ENCODE measurements at regions not wholly inside any gene's neighbourhood (a gene's known extent, or its start where the extent isn't known, plus 50 kb on each side); places are given as distances from the start of the nearest gene placed in this dataset.

DNA sequence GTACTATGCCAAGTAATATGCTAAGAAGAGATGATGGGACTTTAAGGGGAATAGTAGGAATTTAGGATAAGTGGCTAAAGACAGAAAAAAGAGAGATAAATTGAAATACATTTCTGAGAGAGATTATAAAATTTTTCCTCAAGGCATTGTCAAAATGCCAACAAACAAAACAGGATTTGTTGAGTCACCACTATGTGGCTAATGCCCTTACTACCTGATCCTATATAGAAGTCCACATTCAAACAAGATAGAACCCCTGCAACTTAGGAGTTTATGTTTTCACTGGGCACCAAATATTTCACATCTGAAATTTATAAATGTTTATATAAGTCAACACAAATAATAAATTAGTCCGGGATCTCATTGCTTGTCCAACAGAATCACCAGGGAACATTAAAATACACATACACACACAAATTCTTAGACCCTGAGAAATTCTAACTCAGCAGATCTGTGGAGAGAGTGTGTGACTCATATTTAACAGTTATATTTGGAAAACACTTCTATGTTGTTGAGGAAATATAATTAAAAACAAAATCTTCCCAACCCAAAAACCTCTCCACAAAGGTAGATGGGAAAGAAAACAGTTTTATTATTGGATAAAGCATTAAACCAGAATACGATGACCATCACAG lies 154.3 kb downstream of the PPP1R3A start:
- TF ChIP-seq, protein P1, sequence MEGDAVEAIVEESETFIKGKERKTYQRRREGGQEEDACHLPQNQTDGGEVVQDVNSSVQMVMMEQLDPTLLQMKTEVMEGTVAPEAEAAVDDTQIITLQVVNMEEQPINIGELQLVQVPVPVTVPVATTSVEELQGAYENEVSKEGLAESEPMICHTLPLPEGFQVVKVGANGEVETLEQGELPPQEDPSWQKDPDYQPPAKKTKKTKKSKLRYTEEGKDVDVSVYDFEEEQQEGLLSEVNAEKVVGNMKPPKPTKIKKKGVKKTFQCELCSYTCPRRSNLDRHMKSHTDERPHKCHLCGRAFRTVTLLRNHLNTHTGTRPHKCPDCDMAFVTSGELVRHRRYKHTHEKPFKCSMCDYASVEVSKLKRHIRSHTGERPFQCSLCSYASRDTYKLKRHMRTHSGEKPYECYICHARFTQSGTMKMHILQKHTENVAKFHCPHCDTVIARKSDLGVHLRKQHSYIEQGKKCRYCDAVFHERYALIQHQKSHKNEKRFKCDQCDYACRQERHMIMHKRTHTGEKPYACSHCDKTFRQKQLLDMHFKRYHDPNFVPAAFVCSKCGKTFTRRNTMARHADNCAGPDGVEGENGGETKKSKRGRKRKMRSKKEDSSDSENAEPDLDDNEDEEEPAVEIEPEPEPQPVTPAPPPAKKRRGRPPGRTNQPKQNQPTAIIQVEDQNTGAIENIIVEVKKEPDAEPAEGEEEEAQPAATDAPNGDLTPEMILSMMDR (IDR thresholded peaks at IDR 0.05) = no peak
- no peak for TF ChIP-seq POLR2A (IDR thresholded peaks at IDR 0.05)
